22Rv1 (cell line): ENCODE measurements at regions not wholly inside any gene's neighbourhood (a gene's known extent, or its start where the extent isn't known, plus 50 kb on each side); places are given as distances from the start of the nearest gene placed in this dataset.
"Not testable (repeated sequence)": the region's sequence is repeated elsewhere in the genome, so short reads cannot be mapped to it uniquely, and the experiment has no call there.

Experiments
- CTCF ChIP-seq: fragments of 450-650 bp; IDR thresholded peaks from 2 replicates; pipeline ENCODE4 v1.5.1; 2017; ENCODE audit warnings: mild to moderate bottlenecking
- ZFX ChIP-seq: fragments of 450-650 bp; IDR thresholded peaks from 2 replicates; pipeline ENCODE4 v1.6.1; 2017; ENCODE audit warnings: antibody characterized with exemption, borderline replicate concordance

GRCh38 chr13:18194104-18194503, 987.5 kb downstream of the TUBA3C start:
- not testable (repeated sequence) for TF ChIP-seq CTCF, ZFX
